Thyroid gland (tissue), 4 donors: ENCODE measurements at regions not wholly inside any gene's neighbourhood (a gene's known extent, or its start where the extent isn't known, plus 50 kb on each side); places are given as distances from the start of the nearest gene placed in this dataset.

ENCODE experiments used
- POLR2A ChIP-seq, 2 donors: fragments of 450-650 bp; IDR thresholded peaks; one replicate each; pipeline ENCODE4 v1.6.1; 2017; ENCODE audit warnings: antibody characterized with exemption in 2 of 2, mild to moderate bottlenecking in 2 of 2, moderate library complexity in 1 of 2
- TF ChIP-seq, protein P1 (sequence below), 6 experiments: fragments of 200-600 bp in 3 of 6; fragments of 450-650 bp in 3 of 6; sonication (generic) in 3 of 6; IDR thresholded peaks; one replicate each; pipeline ENCODE4 v1.5.1; 2016 to 2019; ENCODE audit warnings: antibody characterized with exemption in 6 of 6, mild to moderate bottlenecking in 2 of 6, inconsistent platforms in 1 of 6, moderate library complexity in 1 of 6

- TF ChIP-seq, protein P1, sequence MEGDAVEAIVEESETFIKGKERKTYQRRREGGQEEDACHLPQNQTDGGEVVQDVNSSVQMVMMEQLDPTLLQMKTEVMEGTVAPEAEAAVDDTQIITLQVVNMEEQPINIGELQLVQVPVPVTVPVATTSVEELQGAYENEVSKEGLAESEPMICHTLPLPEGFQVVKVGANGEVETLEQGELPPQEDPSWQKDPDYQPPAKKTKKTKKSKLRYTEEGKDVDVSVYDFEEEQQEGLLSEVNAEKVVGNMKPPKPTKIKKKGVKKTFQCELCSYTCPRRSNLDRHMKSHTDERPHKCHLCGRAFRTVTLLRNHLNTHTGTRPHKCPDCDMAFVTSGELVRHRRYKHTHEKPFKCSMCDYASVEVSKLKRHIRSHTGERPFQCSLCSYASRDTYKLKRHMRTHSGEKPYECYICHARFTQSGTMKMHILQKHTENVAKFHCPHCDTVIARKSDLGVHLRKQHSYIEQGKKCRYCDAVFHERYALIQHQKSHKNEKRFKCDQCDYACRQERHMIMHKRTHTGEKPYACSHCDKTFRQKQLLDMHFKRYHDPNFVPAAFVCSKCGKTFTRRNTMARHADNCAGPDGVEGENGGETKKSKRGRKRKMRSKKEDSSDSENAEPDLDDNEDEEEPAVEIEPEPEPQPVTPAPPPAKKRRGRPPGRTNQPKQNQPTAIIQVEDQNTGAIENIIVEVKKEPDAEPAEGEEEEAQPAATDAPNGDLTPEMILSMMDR (IDR thresholded peaks at IDR 0.05) = no peak
- TF ChIP-seq POLR2A (IDR thresholded peaks at IDR 0.05) = no peak
Observed at GRCh38 chr2:235160281-235160810, 208.5 kb downstream of the SH3BP4 start.
